Esophagus squamous epithelium (tissue), 5 donors: ENCODE measurements at regions not wholly inside any gene's neighbourhood (a gene's known extent, or its start where the extent isn't known, plus 50 kb on each side); places are given as distances from the start of the nearest gene placed in this dataset.

Experiments used
- DNase-seq: peaks from one replicate; lab custom pipeline; 2025; lab: John Stamatoyannopoulos, UW
- H3K27ac ChIP-seq, 4 donors: fragments of 200-600 bp; sonication (generic); one replicate each; pipeline ENCODE4 v1.5.1; 2016 to 2019; ENCODE audit warnings: mild to moderate bottlenecking in 1 of 4
- H3K27me3 ChIP-seq, 4 donors: fragments of 200-600 bp; sonication (generic); 1 replicate in 3 of 4; 2 replicates in 1 of 4; pipeline versions ENCODE4 v1.5.1 to v1.6.0; 2017 to 2021; ENCODE audit warnings: antibody characterized with exemption in 1 of 4
- H3K36me3 ChIP-seq, 3 donors: fragments of 200-600 bp; sonication (generic); one replicate each; pipeline ENCODE4 v1.5.1; 2016 to 2019
- H3K4me1 ChIP-seq, 3 donors: fragments of 200-600 bp; sonication (generic); one replicate each; pipeline ENCODE4 v1.5.1; 2017 to 2019
- H3K4me3 ChIP-seq, 4 donors: fragments of 200-600 bp; sonication (generic); 1 replicate in 3 of 4; 2 replicates in 1 of 4; pipeline ENCODE4 v1.5.1; 2016 to 2019; ENCODE audit warnings: mild to moderate bottlenecking in 2 of 4, moderate library complexity in 1 of 4
- H3K9me3 ChIP-seq, 3 donors: fragments of 200-600 bp; sonication (generic); one replicate each; pipeline ENCODE4 v1.5.1; 2016 to 2019
- POLR2A ChIP-seq, 4 donors: fragments of 450-650 bp; IDR thresholded peaks; one replicate each; pipeline ENCODE4 v1.6.1; 2017; ENCODE audit warnings: antibody characterized with exemption in 4 of 4, mild to moderate bottlenecking in 4 of 4, moderate library complexity in 3 of 4
- WGBS, 2 donors: methylation state at CpG; one replicate each; pipeline ENCODE4 v1.1.5; 2018; 5-methylcytosine and 5-hydroxymethylcytosine counted together
- intact Hi-C: fragments of 100-400 bp; cut with DNase I; formaldehyde crosslinking; loops from one replicate; pipeline ENCODE4 v1.15.0; 2022
- TF ChIP-seq, protein P1 (sequence below), 6 experiments: fragments of 450-650 bp in 4 of 6; fragments of 200-600 bp in 2 of 6; sonication (generic) in 2 of 6; IDR thresholded peaks; one replicate each; pipeline ENCODE4 v1.5.1; 2016 to 2019; ENCODE audit warnings: antibody characterized with exemption in 6 of 6, mild to moderate bottlenecking in 4 of 6, moderate library complexity in 4 of 6
- donor health status: DM: yes; HTN: yes; CAD: no.

DNA sequence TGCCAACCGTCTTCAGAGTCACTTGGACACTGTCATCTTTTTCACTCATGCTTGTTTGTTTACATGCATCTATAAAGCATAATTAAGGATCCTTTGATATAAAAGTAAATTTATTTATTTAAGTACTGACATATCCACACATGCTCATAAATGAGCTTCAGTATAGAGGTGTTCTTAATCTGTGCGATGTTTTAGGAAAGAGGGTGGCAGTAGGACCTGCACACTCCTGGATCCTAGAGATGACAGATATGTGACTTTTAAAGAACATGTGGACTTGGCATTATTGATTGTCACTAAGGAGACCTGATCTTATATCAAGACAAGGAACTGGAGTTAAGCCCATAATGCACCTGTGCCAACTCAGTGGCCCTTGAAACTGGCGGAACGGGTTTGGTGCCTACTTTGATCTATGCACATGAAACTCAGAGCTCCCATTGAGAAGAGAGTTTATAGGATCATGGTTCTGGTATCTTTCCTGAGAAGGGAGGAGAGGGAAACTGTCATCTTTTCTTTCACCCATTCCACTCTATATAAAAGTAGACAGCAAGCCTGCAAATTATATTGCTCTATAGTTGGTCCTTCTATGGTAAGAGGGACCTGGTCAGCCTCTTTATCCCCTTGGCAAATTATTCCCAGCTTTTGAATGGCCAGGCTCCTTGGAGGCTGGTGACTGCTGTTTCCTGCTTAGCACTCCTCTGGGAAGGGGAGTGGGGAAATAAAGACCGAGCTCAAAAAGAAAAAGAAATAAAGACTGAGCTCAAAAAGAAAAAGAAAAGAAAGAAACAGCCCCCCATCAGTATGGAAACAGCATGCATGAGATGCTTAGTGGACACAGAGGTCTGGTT is 57.8 kb upstream of the LIFR start:
- no peak overlapping the region for H3K4me3 ChIP-seq
- TF ChIP-seq, protein P1, sequence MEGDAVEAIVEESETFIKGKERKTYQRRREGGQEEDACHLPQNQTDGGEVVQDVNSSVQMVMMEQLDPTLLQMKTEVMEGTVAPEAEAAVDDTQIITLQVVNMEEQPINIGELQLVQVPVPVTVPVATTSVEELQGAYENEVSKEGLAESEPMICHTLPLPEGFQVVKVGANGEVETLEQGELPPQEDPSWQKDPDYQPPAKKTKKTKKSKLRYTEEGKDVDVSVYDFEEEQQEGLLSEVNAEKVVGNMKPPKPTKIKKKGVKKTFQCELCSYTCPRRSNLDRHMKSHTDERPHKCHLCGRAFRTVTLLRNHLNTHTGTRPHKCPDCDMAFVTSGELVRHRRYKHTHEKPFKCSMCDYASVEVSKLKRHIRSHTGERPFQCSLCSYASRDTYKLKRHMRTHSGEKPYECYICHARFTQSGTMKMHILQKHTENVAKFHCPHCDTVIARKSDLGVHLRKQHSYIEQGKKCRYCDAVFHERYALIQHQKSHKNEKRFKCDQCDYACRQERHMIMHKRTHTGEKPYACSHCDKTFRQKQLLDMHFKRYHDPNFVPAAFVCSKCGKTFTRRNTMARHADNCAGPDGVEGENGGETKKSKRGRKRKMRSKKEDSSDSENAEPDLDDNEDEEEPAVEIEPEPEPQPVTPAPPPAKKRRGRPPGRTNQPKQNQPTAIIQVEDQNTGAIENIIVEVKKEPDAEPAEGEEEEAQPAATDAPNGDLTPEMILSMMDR (IDR thresholded peaks at IDR 0.05): no peak
- no peak for TF ChIP-seq POLR2A (IDR thresholded peaks at IDR 0.05)
- DNase-seq: no peak
- no peaks in the 10 kb centered on the region for H3K27me3 ChIP-seq
- no peaks in the 10 kb centered on the region for H3K9me3 ChIP-seq
- H3K36me3 ChIP-seq: no peaks in the 10 kb centered on the region
- peaks cover 0 to 16% (median 0%) of the 10 kb centered on the region in 3 donors for H3K4me1 ChIP-seq
- WGBS, 2 donors: 48 to 54% methylated on average over 5 of the region's 5 CpGs
- no peak overlapping the region for H3K27ac ChIP-seq
- intact Hi-C loops: no loop called here

DNA sequence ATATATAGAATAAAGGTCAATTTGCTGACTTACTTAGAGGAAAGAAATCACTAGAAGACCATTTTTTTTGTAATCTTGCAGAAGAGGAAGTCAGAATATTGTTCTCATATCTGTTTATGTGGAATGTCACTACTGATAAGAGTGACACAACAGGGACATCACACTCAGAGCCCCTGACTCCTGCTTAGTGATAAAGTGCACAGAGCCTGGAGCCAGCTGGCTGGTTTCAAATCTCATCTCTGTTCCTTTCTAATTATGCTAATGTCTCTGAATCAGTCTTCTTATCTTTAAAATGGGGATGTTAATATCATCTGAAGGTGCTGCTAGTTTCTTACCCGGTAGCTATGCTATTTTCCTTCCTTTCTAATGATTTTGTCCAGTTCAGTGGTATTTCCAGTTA is 58.6 kb upstream of the LIFR start:
- Histone ChIP-seq H3K27me3 (no peaks in the 10 kb centered on the region), H3K4me1 (peaks cover 0 to 16% (median 0%) of the 10 kb centered on the region in 3 donors), H3K27ac (no peak overlapping the region), H3K9me3 (no peaks in the 10 kb centered on the region), H3K36me3 (no peaks in the 10 kb centered on the region), H3K4me3 (no peak overlapping the region)
- intact Hi-C loops: no loop called here
- DNase-seq: no peak
- 58 to 84% methylated on average over 1 of the region's 1 CpG for WGBS, 2 donors
- TF ChIP-seq, protein P1 (IDR thresholded peaks at IDR 0.05): no peak
- no peak for TF ChIP-seq POLR2A (IDR thresholded peaks at IDR 0.05)

GRCh38 chr5:38615981-38616451 is 59.6 kb upstream of the LIFR start:
- TF ChIP-seq, protein P1 (IDR thresholded peaks at IDR 0.05): no peak
- no peak for TF ChIP-seq POLR2A (IDR thresholded peaks at IDR 0.05)
- H3K4me1 ChIP-seq: peaks cover 0 to 16% (median 0%) of the 10 kb centered on the region in 3 donors
- no peak overlapping the region for H3K27ac ChIP-seq
- H3K4me3 ChIP-seq: no peak overlapping the region
- DNase-seq: no peak
- no peaks in the 10 kb centered on the region for H3K9me3 ChIP-seq
- 47 to 64% methylated on average over 3 of the region's 3 CpGs for WGBS, 2 donors
- no peaks in the 10 kb centered on the region for H3K36me3 ChIP-seq
- intact Hi-C loops: no loop called here
- no peaks in the 10 kb centered on the region for H3K27me3 ChIP-seq

- H3K4me3 ChIP-seq: no peak overlapping the region
- H3K27ac ChIP-seq: no peak overlapping the region
- no peaks in the 10 kb centered on the region for H3K36me3 ChIP-seq
- H3K4me1 ChIP-seq: peaks cover 0 to 16% (median 0%) of the 10 kb centered on the region in 3 donors
- 93 to 96% methylated on average over 1 of the region's 1 CpG for WGBS, 2 donors
- no peak for DNase-seq
- no peaks in the 10 kb centered on the region for H3K27me3 ChIP-seq
- intact Hi-C loops: no loop called here
- H3K9me3 ChIP-seq: no peaks in the 10 kb centered on the region
- TF ChIP-seq, protein P1 (IDR thresholded peaks at IDR 0.05): no peak
- TF ChIP-seq POLR2A (IDR thresholded peaks at IDR 0.05): no peak
These were observed 61.7 kb upstream of the LIFR start for GRCh38 chr5:38618154-38618553.

DNA sequence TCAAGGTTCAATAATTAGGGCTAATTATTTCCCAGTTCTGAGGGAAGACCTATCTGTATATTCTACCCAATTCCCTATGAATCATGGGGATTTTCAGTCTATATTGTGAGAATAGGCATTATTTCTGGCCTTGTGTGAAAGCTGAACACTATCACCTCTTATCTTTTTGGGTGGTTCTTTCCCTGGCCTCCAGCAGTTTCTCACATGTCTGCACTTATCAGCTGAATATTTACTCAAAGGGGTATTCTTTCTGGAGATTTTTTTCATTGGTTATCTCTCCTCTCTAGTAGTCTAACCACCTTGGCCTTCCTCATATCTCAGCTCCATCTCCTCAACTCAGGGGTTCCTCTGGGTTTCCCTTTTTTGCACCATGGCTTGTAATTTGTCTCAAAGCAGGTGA is 64.9 kb upstream of the LIFR start:
- Histone ChIP-seq H3K9me3 (no peaks in the 10 kb centered on the region), H3K4me1 (no peaks in the 10 kb centered on the region), H3K27me3 (no peaks in the 10 kb centered on the region), H3K36me3 (no peaks in the 10 kb centered on the region), H3K27ac (no peak overlapping the region), H3K4me3 (no peak overlapping the region)
- TF ChIP-seq POLR2A (IDR thresholded peaks at IDR 0.05): no peak
- TF ChIP-seq, protein P1 (IDR thresholded peaks at IDR 0.05): no peak
- intact Hi-C loops: no loop called here
- DNase-seq: no peak
